Gastrocnemius medialis (tissue), 4 donors: ENCODE measurements at regions not wholly inside any gene's neighbourhood (a gene's known extent, or its start where the extent isn't known, plus 50 kb on each side); places are given as distances from the start of the nearest gene placed in this dataset.

ENCODE experiments used
- POLR2A ChIP-seq, 2 donors: fragments of 450-650 bp; IDR thresholded peaks; one replicate each; pipeline ENCODE4 v1.6.1; 2017; ENCODE audit warnings: antibody characterized with exemption in 2 of 2, mild to moderate bottlenecking in 2 of 2, moderate library complexity in 2 of 2
- TF ChIP-seq, protein P1 (sequence below), 5 experiments: fragments of 450-650 bp in 3 of 5; fragments of 200-600 bp in 2 of 5; sonication (generic) in 2 of 5; IDR thresholded peaks in 4 of 5; conservative IDR thresholded peaks in 1 of 5; 1 replicate in 4 of 5; 2 replicates in 1 of 5; pipeline ENCODE4 v1.5.1; 2016 to 2019; ENCODE audit warnings: antibody characterized with exemption in 5 of 5, mild to moderate bottlenecking in 3 of 5, moderate library complexity in 3 of 5

DNA sequence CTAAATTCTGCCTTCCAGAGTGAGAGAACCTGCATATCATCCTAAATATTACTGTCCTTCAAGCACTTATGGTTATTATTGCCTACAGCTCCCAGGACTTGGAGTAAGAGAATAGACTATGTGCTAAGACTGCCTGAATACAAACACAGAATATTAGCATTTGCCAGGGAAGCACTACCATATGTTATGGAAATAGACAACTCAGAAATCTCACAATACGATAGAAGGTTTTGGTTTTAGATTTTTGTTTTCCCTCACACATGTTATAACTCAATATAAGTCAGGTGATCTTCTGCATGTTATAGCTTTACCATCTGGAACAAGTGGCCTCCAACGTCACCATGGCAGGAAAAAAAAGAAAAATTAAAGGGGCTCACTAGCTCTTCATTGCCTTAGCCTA, 413.9 kb downstream of the LRRIQ3 start:
- TF ChIP-seq, protein P1, sequence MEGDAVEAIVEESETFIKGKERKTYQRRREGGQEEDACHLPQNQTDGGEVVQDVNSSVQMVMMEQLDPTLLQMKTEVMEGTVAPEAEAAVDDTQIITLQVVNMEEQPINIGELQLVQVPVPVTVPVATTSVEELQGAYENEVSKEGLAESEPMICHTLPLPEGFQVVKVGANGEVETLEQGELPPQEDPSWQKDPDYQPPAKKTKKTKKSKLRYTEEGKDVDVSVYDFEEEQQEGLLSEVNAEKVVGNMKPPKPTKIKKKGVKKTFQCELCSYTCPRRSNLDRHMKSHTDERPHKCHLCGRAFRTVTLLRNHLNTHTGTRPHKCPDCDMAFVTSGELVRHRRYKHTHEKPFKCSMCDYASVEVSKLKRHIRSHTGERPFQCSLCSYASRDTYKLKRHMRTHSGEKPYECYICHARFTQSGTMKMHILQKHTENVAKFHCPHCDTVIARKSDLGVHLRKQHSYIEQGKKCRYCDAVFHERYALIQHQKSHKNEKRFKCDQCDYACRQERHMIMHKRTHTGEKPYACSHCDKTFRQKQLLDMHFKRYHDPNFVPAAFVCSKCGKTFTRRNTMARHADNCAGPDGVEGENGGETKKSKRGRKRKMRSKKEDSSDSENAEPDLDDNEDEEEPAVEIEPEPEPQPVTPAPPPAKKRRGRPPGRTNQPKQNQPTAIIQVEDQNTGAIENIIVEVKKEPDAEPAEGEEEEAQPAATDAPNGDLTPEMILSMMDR (IDR thresholded peaks at IDR 0.05 in 4 of 5, conservative IDR thresholded peaks at IDR 0.05 in 1 of 5), result no peak
- TF ChIP-seq POLR2A (IDR thresholded peaks at IDR 0.05), result no peak
